GM19438 (cell line): ENCODE measurements at regions not wholly inside any gene's neighbourhood (a gene's known extent, or its start where the extent isn't known, plus 50 kb on each side); places are given as distances from the start of the nearest gene placed in this dataset.
"Not testable (repeated sequence)": the region's sequence is repeated elsewhere in the genome, so short reads cannot be mapped to it uniquely, and the experiment has no call there.

Experiments used
- ATAC-seq: cut with Tn5 transposase; IDR thresholded peaks from one replicate; pipeline ENCODE4 v1.9.1; 2021; ENCODE audit warnings: low read depth; ENCODE audit not compliant: unreplicated experiment

- no peak for ATAC-seq
These were observed 1110.6 kb downstream of the SLC6A15 start for GRCh38 chr12:83801972-83802371.

- ATAC-seq: no peak
These were observed 1112.6 kb downstream of the SLC6A15 start for GRCh38 chr12:83800022-83800421.

- no peak for ATAC-seq
These were observed 1109.8 kb downstream of the TMTC2 start for GRCh38 chr12:83796531-83796930.

GRCh38 chr12:83793616-83794015 is 1106.9 kb downstream of the TMTC2 start:
- ATAC-seq: no peak

GRCh38 chr12:83784298-83784890 is 1097.7 kb downstream of the TMTC2 start:
- ATAC-seq: no peak

- no peak for ATAC-seq
These were observed 1092.8 kb downstream of the TMTC2 start for GRCh38 chr12:83779526-83779925.

- no peak for ATAC-seq
These were observed 1082.4 kb downstream of the TMTC2 start for GRCh38 chr12:83769151-83769550.

- ATAC-seq: no peak
These were observed 1081.0 kb downstream of the TMTC2 start for GRCh38 chr12:83767723-83768122.

- ATAC-seq: no peak
These were observed 1076.7 kb downstream of the TMTC2 start for GRCh38 chr12:83763425-83763824.

- no peak for ATAC-seq
These were observed 1073.2 kb downstream of the TMTC2 start for GRCh38 chr12:83759906-83760305.

- ATAC-seq: no peak
These were observed 1072.4 kb downstream of the TMTC2 start for GRCh38 chr12:83758888-83759631.

GRCh38 chr12:83753904-83754303 is 1067.2 kb downstream of the TMTC2 start:
- no peak for ATAC-seq

- ATAC-seq: no peak
These were observed 1066.5 kb downstream of the TMTC2 start for GRCh38 chr12:83753205-83753604.

GRCh38 chr12:83739607-83740006 is 1052.9 kb downstream of the TMTC2 start:
- ATAC-seq: no peak

GRCh38 chr12:83710851-83711250 is 1024.1 kb downstream of the TMTC2 start:
- no peak for ATAC-seq

- ATAC-seq: no peak
These were observed 1023.2 kb downstream of the TMTC2 start for GRCh38 chr12:83709899-83710298.

GRCh38 chr12:83700838-83701237 is 1014.1 kb downstream of the TMTC2 start:
- ATAC-seq: no peak

- not testable (repeated sequence) for ATAC-seq
These were observed 1009.6 kb downstream of the TMTC2 start for GRCh38 chr12:83696311-83696710.

GRCh38 chr12:83691730-83692129 is 1005.0 kb downstream of the TMTC2 start:
- ATAC-seq: no peak

GRCh38 chr12:83690465-83690864 is 1003.8 kb downstream of the TMTC2 start:
- no peak for ATAC-seq

GRCh38 chr12:83689333-83689732 is 1002.6 kb downstream of the TMTC2 start:
- no peak for ATAC-seq

GRCh38 chr12:83676781-83677295 is 990.1 kb downstream of the TMTC2 start:
- ATAC-seq: no peak
